Lower lobe of right lung (tissue), 2 donors: ENCODE measurements at regions not wholly inside any gene's neighbourhood (a gene's known extent, or its start where the extent isn't known, plus 50 kb on each side); places are given as distances from the start of the nearest gene placed in this dataset.
"Not testable (repeated sequence)": the region's sequence is repeated elsewhere in the genome, so short reads cannot be mapped to it uniquely, and the experiment has no call there.

Source experiments
- ATAC-seq, 2 donors: fragments of 200-7000 bp; cut with Tn5 transposase; one replicate each; pipeline ENCODE4 v1.9.1; 2020 to 2022; ENCODE audit warnings: mild to moderate bottlenecking in 2 of 2, moderate library complexity in 2 of 2
- DNase-seq: peaks from one replicate; pipeline ENCODE4 v3.0.0-alpha.2; 2020
- H3K27ac ChIP-seq: fragments of 200-600 bp; one replicate; pipeline ENCODE4 v1.8.0; 2022
- H3K27me3 ChIP-seq: fragments of 200-600 bp; one replicate; pipeline ENCODE4 v1.8.0; 2022; ENCODE audit warnings: low read depth
- H3K36me3 ChIP-seq: fragments of 200-600 bp; one replicate; pipeline ENCODE4 v1.8.0; 2022; ENCODE audit warnings: mild to moderate bottlenecking
- H3K4me1 ChIP-seq: fragments of 200-600 bp; one replicate; pipeline ENCODE4 v1.8.0; 2022
- H3K4me3 ChIP-seq: fragments of 200-600 bp; one replicate; pipeline ENCODE4 v1.8.0; 2022; ENCODE audit warnings: mild to moderate bottlenecking
- H3K9me3 ChIP-seq: fragments of 200-600 bp; one replicate; pipeline ENCODE4 v1.8.0; 2022
- intact Hi-C: fragments of 100-400 bp; cut with DNase I; formaldehyde crosslinking; loops from one replicate; pipeline ENCODE4 v1.11.0; 2022
- TF ChIP-seq, protein P1 (sequence below): fragments of 200-600 bp; IDR thresholded peaks from one replicate; pipeline ENCODE4 v1.8.0; 2022; ENCODE audit warnings: antibody characterized with exemption, mild to moderate bottlenecking
- donor health status: DM: no; HTN: yes; CAD: no; lungs with severe emphysema.

DNA sequence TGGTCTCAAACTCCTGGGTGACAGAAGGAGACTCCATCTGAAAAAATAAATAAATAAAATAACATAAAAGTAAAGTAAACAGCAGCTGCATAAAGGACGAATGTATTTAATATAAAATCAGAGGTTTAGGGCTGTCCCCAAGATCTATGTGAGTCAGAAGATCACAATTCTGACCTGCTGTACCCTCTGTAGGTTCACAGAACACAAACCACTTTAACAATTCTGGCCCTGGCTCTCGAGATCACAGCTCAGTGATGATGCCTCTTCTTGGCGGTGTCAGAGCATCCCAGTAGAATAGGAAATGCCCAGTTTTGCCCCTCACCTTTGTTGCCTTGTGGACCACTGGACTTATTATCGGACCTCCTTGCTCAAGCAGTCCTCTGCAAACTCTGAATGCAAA lies 380.9 kb downstream of the TLE1 start:
- ATAC-seq (no peak), DNase-seq (no peak)
- H3K27ac ChIP-seq = no peak overlapping the region
- no peaks in the 10 kb centered on the region for H3K9me3 ChIP-seq
- H3K4me1 ChIP-seq = no peaks in the 10 kb centered on the region
- intact Hi-C loops = no loop called here
- no peaks in the 10 kb centered on the region for H3K36me3 ChIP-seq
- TF ChIP-seq, protein P1, sequence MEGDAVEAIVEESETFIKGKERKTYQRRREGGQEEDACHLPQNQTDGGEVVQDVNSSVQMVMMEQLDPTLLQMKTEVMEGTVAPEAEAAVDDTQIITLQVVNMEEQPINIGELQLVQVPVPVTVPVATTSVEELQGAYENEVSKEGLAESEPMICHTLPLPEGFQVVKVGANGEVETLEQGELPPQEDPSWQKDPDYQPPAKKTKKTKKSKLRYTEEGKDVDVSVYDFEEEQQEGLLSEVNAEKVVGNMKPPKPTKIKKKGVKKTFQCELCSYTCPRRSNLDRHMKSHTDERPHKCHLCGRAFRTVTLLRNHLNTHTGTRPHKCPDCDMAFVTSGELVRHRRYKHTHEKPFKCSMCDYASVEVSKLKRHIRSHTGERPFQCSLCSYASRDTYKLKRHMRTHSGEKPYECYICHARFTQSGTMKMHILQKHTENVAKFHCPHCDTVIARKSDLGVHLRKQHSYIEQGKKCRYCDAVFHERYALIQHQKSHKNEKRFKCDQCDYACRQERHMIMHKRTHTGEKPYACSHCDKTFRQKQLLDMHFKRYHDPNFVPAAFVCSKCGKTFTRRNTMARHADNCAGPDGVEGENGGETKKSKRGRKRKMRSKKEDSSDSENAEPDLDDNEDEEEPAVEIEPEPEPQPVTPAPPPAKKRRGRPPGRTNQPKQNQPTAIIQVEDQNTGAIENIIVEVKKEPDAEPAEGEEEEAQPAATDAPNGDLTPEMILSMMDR = no peak
- no peak overlapping the region for H3K4me3 ChIP-seq
- H3K27me3 ChIP-seq = no peaks in the 10 kb centered on the region

DNA sequence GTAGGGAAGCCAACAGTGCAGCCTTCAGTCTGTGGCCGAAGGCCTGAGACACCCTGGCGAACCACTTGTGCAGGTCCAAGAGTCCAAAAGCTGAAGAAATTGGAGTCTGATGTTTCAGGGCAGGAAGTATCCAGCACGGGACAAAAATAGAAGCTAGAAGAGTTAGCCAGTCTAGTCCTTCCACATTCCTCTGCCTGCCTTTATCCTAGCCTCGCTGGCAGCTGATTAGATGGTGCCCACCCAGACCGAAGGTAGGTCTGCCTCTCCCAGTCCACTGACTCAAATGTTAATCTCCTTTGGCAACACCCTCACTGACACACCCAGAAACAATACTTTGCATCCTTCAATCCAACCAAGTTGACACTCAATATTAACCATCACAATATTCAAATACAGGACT lies 381.6 kb downstream of the TLE1 start:
- H3K36me3 ChIP-seq, H3K4me1 ChIP-seq, H3K9me3 ChIP-seq, intact Hi-C loops, H3K4me3 ChIP-seq, DNase-seq, H3K27me3 ChIP-seq, H3K27ac ChIP-seq, ATAC-seq: not testable (repeated sequence)

DNA sequence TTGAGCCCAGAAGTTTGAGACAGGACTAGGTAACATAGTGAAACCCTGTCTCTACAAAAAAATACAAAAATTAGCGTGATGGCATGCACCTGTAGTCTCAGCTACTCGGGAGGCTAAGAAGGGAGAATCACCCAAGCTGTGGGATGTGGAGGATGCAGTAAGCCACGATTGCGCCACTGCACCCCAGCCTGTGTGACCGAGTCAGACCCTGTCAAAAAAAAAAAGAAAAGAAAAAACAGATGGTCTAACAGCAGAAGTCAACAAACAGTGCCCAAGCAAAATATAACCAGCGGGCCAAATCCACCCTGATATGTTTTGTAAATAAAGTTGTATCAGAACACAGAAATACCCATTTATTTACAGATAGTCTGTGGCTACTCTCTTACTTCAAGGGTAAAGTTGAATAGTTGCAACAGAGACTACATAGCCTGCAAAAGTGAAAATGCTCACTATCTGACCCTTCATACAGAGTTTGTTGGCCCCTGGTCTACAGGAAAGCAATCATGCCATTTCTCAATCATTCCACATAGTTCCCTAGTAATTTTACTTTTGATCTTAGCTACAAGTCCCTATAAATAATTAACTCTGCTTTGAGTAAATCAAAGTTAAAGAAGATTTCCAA lies 383.7 kb downstream of the TLE1 start:
- Histone ChIP-seq H3K27ac (no peak overlapping the region), H3K36me3 (no peaks in the 10 kb centered on the region), H3K4me3 (no peak overlapping the region), H3K4me1 (no peaks in the 10 kb centered on the region), H3K9me3 (no peaks in the 10 kb centered on the region), H3K27me3 (no peaks in the 10 kb centered on the region)
- intact Hi-C loops = no loop called here
- ATAC-seq (no peak), DNase-seq (no peak)
- TF ChIP-seq, protein P1 = no peak

DNA sequence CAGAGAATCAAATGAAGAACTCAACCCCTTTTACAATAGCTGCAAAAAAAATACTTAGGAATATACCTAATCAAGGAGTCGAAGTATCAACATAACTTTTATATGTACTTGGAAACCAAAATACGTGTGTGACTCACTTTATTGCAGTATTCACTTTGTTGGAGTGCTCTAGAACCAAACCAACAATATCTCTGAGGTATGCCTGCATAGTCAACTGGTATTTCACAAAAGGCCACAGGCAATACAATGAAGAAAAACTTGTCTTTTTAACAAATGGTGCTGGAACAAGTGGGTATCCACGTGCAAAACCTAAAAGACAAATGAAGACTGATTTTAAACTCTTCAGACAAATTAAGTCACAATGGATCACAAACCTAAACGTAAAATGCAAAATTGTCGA lies 385.7 kb downstream of the TLE1 start:
- ATAC-seq (no peak), DNase-seq (no peak)
- Histone ChIP-seq H3K4me1 (no peaks in the 10 kb centered on the region), H3K27me3 (no peaks in the 10 kb centered on the region), H3K4me3 (no peak overlapping the region), H3K27ac (no peak overlapping the region), H3K9me3 (peaks cover 6% of the 10 kb centered on the region), H3K36me3 (no peaks in the 10 kb centered on the region)
- TF ChIP-seq, protein P1 = no peak
- intact Hi-C loops = no loop called here

DNA sequence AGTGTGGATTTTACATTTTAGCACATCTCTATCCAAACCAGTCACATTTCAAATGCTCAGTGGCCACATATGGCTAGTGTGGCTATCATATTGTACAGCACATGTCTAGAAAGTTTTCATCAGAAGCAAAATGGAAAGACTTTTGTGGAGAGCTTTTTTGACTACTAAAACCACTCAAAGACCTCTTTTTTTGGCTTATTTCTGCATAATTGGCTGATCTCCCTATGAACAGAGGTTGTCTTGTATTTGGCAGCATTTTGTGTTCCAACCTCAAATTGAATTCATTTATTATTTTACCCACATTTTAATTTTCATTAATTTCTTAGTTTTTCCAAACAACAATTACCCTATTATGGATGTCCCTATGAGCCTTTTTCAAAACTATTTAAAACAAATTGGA lies 395.7 kb downstream of the TLE1 start:
- intact Hi-C loops = no loop called here
- no peak for ATAC-seq

DNA sequence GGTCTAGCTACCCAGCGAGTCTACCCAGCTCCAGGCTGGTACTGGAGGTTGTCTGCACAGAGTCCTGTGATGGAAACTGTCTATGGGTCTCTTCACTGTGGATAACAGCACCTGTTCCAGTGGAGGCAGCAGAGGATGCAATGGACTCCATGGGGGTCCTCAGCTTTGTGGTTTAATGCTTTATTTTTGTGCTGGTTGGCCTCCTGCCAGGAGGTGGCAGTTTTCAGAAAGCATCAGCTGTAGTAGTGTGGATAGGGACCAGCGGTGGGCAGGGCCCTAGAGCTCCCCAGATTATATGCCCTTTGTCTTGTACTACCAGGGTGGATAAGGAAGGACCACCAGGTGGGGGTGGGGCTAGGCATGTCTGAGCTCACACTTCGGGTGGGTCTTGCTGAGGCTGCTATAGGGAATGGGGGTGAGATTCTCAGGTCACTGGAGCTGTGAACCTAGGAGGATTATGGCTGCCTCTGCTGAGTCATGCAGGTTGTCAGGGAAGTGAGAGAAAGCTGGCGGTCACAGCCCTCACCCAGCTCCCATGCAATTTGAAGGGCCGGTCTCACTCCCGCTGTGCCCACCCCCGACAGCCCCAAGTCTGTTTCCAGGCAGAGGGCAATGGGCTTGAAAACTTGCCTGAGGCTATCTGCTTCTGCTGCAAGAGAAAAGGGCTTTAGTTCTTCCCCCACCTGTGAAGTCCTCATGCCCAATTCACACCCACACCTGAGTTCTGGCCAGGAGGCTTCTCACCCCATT lies 397.1 kb downstream of the TLE1 start:
- no peak overlapping the region for H3K4me3 ChIP-seq
- H3K9me3 ChIP-seq = no peaks in the 10 kb centered on the region
- no peaks in the 10 kb centered on the region for H3K4me1 ChIP-seq
- no peaks in the 10 kb centered on the region for H3K36me3 ChIP-seq
- DNase-seq (no peak), ATAC-seq (no peak)
- TF ChIP-seq, protein P1 = no peak
- intact Hi-C loops = no loop called here
- H3K27ac ChIP-seq = no peak overlapping the region
- no peaks in the 10 kb centered on the region for H3K27me3 ChIP-seq

More for the DNA sequence above, 395.7 kb downstream of the TLE1 start:
- no peak overlapping the region for H3K27ac ChIP-seq
- no peaks in the 10 kb centered on the region for H3K27me3 ChIP-seq
- TF ChIP-seq, protein P1 = no peak
- no peaks in the 10 kb centered on the region for H3K36me3 ChIP-seq
- no peak overlapping the region for H3K4me3 ChIP-seq
- DNase-seq = no peak
- H3K9me3 ChIP-seq = no peaks in the 10 kb centered on the region
- no peaks in the 10 kb centered on the region for H3K4me1 ChIP-seq
